ENCODE measurements at regions not wholly inside any gene's neighbourhood (a gene's known extent, or its start where the extent isn't known, plus 50 kb on each side); places are given as distances from the start of the nearest gene placed in this dataset.

DNA sequence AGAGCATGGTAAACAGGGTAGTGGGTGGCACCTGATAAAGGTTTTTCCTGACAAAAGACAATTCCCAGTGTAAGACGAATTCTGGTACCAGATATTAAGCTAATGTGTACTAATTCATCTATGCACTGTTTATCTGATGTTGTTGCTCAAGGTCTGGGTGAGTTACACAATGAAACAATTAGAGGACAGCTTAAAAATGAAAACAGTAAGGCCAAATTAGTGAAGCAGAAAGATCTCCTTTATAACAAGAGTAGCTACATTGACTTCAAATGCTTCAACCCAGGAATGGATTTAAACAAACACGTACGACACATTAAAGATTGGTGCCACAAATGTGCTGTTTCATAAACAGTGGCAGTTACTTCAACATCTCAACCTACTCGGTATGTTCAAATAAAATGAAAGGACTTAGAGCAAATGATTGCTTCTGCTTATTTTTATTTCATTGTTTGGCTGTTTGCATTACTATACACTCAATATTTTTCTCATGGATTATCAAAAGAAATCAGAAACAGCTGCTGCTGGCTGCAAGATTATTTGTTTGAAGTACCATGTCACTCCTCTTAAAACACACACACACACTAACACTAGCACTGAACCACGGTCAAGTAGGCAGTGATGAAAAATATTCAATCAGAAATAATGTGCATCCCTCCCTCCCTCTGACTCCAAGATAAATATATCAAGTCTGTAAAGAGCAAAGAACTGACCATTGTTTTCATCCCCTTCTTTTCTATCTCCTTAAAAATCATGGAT, 94.4 kb upstream of the RND3 start:
- H3K4me2 ChIP-seq, result no peak overlapping the region
- peaks cover 9% of the 10 kb centered on the region for H3K36me3 Mint-ChIP-seq
- TF ChIP-seq EZH2phosphoT487 (IDR thresholded peaks at IDR 0.05) (no peak), EZH2 (IDR thresholded peaks at IDR 0.05) (no peak)
- TF ChIP-seq, protein P1, sequence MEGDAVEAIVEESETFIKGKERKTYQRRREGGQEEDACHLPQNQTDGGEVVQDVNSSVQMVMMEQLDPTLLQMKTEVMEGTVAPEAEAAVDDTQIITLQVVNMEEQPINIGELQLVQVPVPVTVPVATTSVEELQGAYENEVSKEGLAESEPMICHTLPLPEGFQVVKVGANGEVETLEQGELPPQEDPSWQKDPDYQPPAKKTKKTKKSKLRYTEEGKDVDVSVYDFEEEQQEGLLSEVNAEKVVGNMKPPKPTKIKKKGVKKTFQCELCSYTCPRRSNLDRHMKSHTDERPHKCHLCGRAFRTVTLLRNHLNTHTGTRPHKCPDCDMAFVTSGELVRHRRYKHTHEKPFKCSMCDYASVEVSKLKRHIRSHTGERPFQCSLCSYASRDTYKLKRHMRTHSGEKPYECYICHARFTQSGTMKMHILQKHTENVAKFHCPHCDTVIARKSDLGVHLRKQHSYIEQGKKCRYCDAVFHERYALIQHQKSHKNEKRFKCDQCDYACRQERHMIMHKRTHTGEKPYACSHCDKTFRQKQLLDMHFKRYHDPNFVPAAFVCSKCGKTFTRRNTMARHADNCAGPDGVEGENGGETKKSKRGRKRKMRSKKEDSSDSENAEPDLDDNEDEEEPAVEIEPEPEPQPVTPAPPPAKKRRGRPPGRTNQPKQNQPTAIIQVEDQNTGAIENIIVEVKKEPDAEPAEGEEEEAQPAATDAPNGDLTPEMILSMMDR (IDR thresholded peaks at IDR 0.05), result no peak
- no peaks in the 10 kb centered on the region for H3K4me1 ChIP-seq
- no peaks in the 10 kb centered on the region for H3K79me2 ChIP-seq (ENCODE audit: low read depth)
- no peaks in the 10 kb centered on the region for H3K4me1 Mint-ChIP-seq
- H3F3A ChIP-seq (ENCODE audit: low read depth), result no peaks in the 10 kb centered on the region
- H3K4me3 ChIP-seq, result no peak overlapping the region
- H2AFZ ChIP-seq (replicated peaks), result no peak overlapping the region
- no peaks in the 10 kb centered on the region for H3K36me3 ChIP-seq
- no peak for DNase-seq (ENCODE audit: low spot score)
- no peak overlapping the region for H3K27ac Mint-ChIP-seq
- H3K27me3 Mint-ChIP-seq (ENCODE audit: insufficient read depth, low read depth), result peaks cover 2% of the 10 kb centered on the region
- no peaks in the 10 kb centered on the region for H4K20me1 ChIP-seq (ENCODE audit: low read depth)
- peaks cover 31% of the 10 kb centered on the region for H3K9me3 Mint-ChIP-seq
- no peak overlapping the region for H3K4me3 Mint-ChIP-seq
- H3K27me3 ChIP-seq, result no peaks in the 10 kb centered on the region
- H3K9ac ChIP-seq, result no peak overlapping the region
- H3K9me3 ChIP-seq (ENCODE audit: low read depth), result no peaks in the 10 kb centered on the region
- no peak overlapping the region for H3K27ac ChIP-seq

DNA sequence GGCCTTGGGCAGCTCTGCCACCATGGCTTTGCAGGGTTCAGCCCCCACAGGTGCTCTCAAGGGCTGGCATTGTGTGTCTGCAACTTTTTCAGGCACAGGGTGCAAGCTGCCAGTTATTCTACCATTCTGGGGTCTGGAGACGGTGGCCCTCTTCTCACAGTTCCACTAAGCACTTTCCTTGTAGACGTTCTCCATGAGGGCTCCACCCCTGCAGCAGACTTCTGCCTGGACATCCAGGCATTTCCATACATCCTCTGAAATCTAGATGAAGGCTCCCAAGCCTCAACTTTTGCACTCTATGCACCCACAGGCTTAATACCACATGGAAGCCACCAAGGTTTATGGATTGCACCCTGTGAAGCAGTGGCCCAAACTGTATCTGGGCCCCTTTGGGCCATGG, 91.0 kb upstream of the RND3 start:
- H3K4me3 ChIP-seq, result no peak overlapping the region
- H3K27ac ChIP-seq, result no peak overlapping the region
- no peaks in the 10 kb centered on the region for H3K36me3 ChIP-seq
- no peak overlapping the region for H3K4me2 ChIP-seq
- Mint-ChIP-seq H3K4me3 (no peak overlapping the region), H3K36me3 (peaks cover 9% of the 10 kb centered on the region), H3K27me3 (ENCODE audit: insufficient read depth, low read depth) (peaks cover 2% of the 10 kb centered on the region), H3K27ac (no peak overlapping the region), H3K9me3 (peaks cover 33% of the 10 kb centered on the region), H3K4me1 (no peaks in the 10 kb centered on the region)
- no peaks in the 10 kb centered on the region for H3K79me2 ChIP-seq (ENCODE audit: low read depth)
- no peak overlapping the region for H2AFZ ChIP-seq (replicated peaks)
- DNase-seq (ENCODE audit: low spot score), result no peak
- H3K27me3 ChIP-seq, result no peaks in the 10 kb centered on the region
- H3F3A ChIP-seq (ENCODE audit: low read depth), result no peaks in the 10 kb centered on the region
- H4K20me1 ChIP-seq (ENCODE audit: low read depth), result no peaks in the 10 kb centered on the region
- TF ChIP-seq EZH2 (IDR thresholded peaks at IDR 0.05), result no peak
- no peak for TF ChIP-seq EZH2phosphoT487 (IDR thresholded peaks at IDR 0.05)
- TF ChIP-seq, protein P1 (IDR thresholded peaks at IDR 0.05), result no peak
- no peaks in the 10 kb centered on the region for H3K9me3 ChIP-seq (ENCODE audit: low read depth)
- H3K9ac ChIP-seq, result no peak overlapping the region
- no peaks in the 10 kb centered on the region for H3K4me1 ChIP-seq

DNA sequence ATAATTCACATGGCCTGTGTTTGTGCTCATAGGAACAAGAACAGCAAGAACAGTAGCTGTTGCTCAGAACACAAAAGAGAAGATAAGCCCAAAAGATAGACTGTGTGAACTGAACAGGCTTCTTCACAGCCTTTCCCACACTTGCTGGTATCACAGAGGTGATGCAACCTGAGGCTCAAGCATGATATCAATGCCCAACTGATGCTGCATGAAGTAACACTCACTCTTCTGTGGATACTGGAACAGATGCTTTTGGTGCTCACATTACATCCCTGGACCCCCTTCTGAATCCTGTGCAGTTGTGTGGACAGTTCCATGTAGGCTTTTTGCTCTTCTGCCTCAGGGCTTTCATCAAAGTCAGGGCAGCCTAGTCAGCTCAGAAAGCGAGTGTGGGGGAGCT, 88.4 kb upstream of the RND3 start:
- Histone ChIP-seq H3K4me3 (no peak overlapping the region), H3K27me3 (no peaks in the 10 kb centered on the region), H3K4me2 (no peak overlapping the region), H3K9me3 (ENCODE audit: low read depth) (no peaks in the 10 kb centered on the region), H4K20me1 (ENCODE audit: low read depth) (no peaks in the 10 kb centered on the region), H3K4me1 (no peaks in the 10 kb centered on the region), H3K27ac (no peak overlapping the region), H3F3A (ENCODE audit: low read depth) (no peaks in the 10 kb centered on the region), H3K36me3 (no peaks in the 10 kb centered on the region), H2AFZ (replicated peaks) (no peak overlapping the region), H3K9ac (no peak overlapping the region), H3K79me2 (ENCODE audit: low read depth) (no peaks in the 10 kb centered on the region)
- no peak overlapping the region for H3K27ac Mint-ChIP-seq
- TF ChIP-seq, protein P1 (IDR thresholded peaks at IDR 0.05), result no peak
- no peak for TF ChIP-seq EZH2phosphoT487 (IDR thresholded peaks at IDR 0.05)
- DNase-seq (ENCODE audit: low spot score), result no peak
- no peaks in the 10 kb centered on the region for H3K4me1 Mint-ChIP-seq
- peaks cover 27% of the 10 kb centered on the region for H3K9me3 Mint-ChIP-seq
- peaks cover 2% of the 10 kb centered on the region for H3K27me3 Mint-ChIP-seq (ENCODE audit: insufficient read depth, low read depth)
- no peak overlapping the region for H3K4me3 Mint-ChIP-seq
- peaks cover 9% of the 10 kb centered on the region for H3K36me3 Mint-ChIP-seq
